K562 (cell line): ENCODE measurements at regions not wholly inside any gene's neighbourhood (a gene's known extent, or its start where the extent isn't known, plus 50 kb on each side); places are given as distances from the start of the nearest gene placed in this dataset.

Experiments used
- ATAC-seq: fragments of 200-7000 bp; cut with Tn5 transposase; 3 replicates; pipeline ENCODE4 v1.9.1; 2020; ENCODE audit warnings: moderate library complexity
- BruUV-seq: library from RNA; stranded (reverse); fragments of 400-500 nt; replicated peaks from 2 replicates; lab custom pipeline; 2021; lab: Mats Ljungman, UMichigan
- CTCF ChIA-PET: fragments of 300-600 bp; formaldehyde crosslinking; extraction: SDS; loops from one replicate; lab custom pipeline; 2021; ENCODE audit warnings: low intra/inter-chr PET ratio; lab: Yijun Ruan, JAX
- POLR2A ChIA-PET: fragments of 300-600, 350-650 bp; sonication (Branson Sonifier 250); formaldehyde crosslinking; extraction: SDS; loops from one replicate; lab custom pipeline; 2021; ENCODE audit warnings: antibody characterized with exemption, inconsistent platforms; lab: Yijun Ruan, JAX
- DNase-seq, 4 experiments: peaks; one replicate each; pipeline versions ENCODE4 v3.0.0 to v3.0.0-alpha.2; 2011 to 2018; ENCODE audit warnings: low spot score in 3 of 4, mixed read lengths in 3 of 4; ENCODE audit errors: extremely low read depth in 1 of 4
- FAIRE-seq: peaks from 2 replicates; lab custom pipeline; 2011; peaks lifted over from hg19 to GRCh38; lab: Jason Lieb, UNC
- H2AFZ ChIP-seq: 2 replicates; pipeline ENCODE4 v1.6.0; 2011; ENCODE audit warnings: low read depth, low read length, control low read depth, inconsistent platforms
- H3K27ac ChIP-seq: fragments of 200-600 bp; 3 replicates; pipeline ENCODE4 v1.8.0; 2011; ENCODE audit warnings: low read depth, mild to moderate bottlenecking, control low read depth, inconsistent platforms, low read length, moderate library complexity, mixed read lengths; ENCODE audit errors: extremely low read depth
- H3K27me3 ChIP-seq, 2 experiments: fragments of 300-600 bp in 1 of 2; 2 replicates in 1 of 2; 3 replicates in 1 of 2; pipeline versions ENCODE4 v1.6.0 to v1.8.0; 2011; ENCODE audit warnings: inconsistent platforms in 2 of 2, low read length in 2 of 2, mild to moderate bottlenecking in 1 of 2, mixed read lengths in 1 of 2, moderate library complexity in 1 of 2; ENCODE audit not compliant: control insufficient read depth in 2 of 2, insufficient read depth in 2 of 2
- H3K36me3 ChIP-seq: fragments of 300-600 bp; 3 replicates; pipeline ENCODE4 v1.8.0; 2011; ENCODE audit warnings: mild to moderate bottlenecking, low read length, inconsistent platforms; ENCODE audit not compliant: control insufficient read depth, insufficient read depth
- H3K4me1 ChIP-seq, 2 experiments: fragments of 200-600 bp in 1 of 2; replicated peaks in 1 of 2; 2 replicates in 1 of 2; 3 replicates in 1 of 2; pipeline versions ENCODE4 v1.5.1 to v1.8.0; 2011; ENCODE audit warnings: inconsistent platforms in 2 of 2, low read length in 2 of 2, mild to moderate bottlenecking in 1 of 2, mixed read lengths in 1 of 2, moderate library complexity in 1 of 2; ENCODE audit not compliant: control insufficient read depth in 2 of 2, insufficient read depth in 2 of 2
- H3K4me2 ChIP-seq: 2 replicates; pipeline ENCODE4 v1.6.1; 2011; ENCODE audit warnings: low read length, control low read depth, inconsistent platforms, mixed read lengths; ENCODE audit not compliant: insufficient read depth
- H3K4me3 ChIP-seq: fragments of 200-600 bp; sonication (generic), shearing (Covaris generic); 2 replicates; pipeline ENCODE4 v1.5.1; 2016; ENCODE audit warnings: control low read depth, inconsistent platforms
- H3K79me2 ChIP-seq: fragments of 200-600 bp; 3 replicates; pipeline ENCODE4 v1.8.0; 2011; ENCODE audit warnings: low read length, inconsistent platforms; ENCODE audit not compliant: control insufficient read depth, insufficient read depth
- H3K9ac ChIP-seq, 2 experiments: 2 replicates each; pipeline versions ENCODE4 v1.6.0 to v1.6.1; 2011; ENCODE audit warnings: low read depth in 2 of 2, low read length in 2 of 2, control low read depth in 1 of 2, inconsistent platforms in 1 of 2, mild to moderate bottlenecking in 1 of 2, mixed read lengths in 1 of 2; ENCODE audit not compliant: insufficient read depth in 1 of 2
- H3K9me1 ChIP-seq: one replicate; pipeline ENCODE4 v1.6.0; 2011; ENCODE audit warnings: inconsistent platforms, mild to moderate bottlenecking, low read length, moderate library complexity; ENCODE audit not compliant: control insufficient read depth, insufficient read depth
- H3K9me3 ChIP-seq: replicated peaks from 2 replicates; pipeline ENCODE4 v1.5.1; 2011; ENCODE audit warnings: low read depth, low read length, inconsistent platforms; ENCODE audit not compliant: control insufficient read depth, insufficient read depth
- H4K20me1 ChIP-seq: replicated peaks from 2 replicates; pipeline ENCODE4 v1.6.1; 2011; ENCODE audit warnings: low read length, inconsistent platforms, mixed read lengths; ENCODE audit not compliant: control insufficient read depth, insufficient read depth
- MBD2 ChIP-seq: sonication (generic); IDR thresholded peaks from 2 replicates; pipeline ENCODE4 v1.6.1; 2016; ENCODE audit warnings: low read depth, borderline replicate concordance
- PCBP2 ChIP-seq: fragments of 200-400 bp; formaldehyde crosslinking; IDR thresholded peaks from 2 replicates; pipeline ENCODE4 v1.6.1; 2018; ENCODE audit warnings: low read length, low read depth, mild to moderate bottlenecking, moderate library complexity; ENCODE audit not compliant: poor library complexity, severe bottlenecking
- SFPQ ChIP-seq: fragments of 200-400 bp; formaldehyde crosslinking; IDR thresholded peaks from 2 replicates; pipeline ENCODE4 v1.6.1; 2017; ENCODE audit warnings: mild to moderate bottlenecking, low read depth, low read length, moderate library complexity
- ZNF274 ChIP-seq: IDR thresholded peaks from 2 replicates; pipeline ENCODE4 v1.6.1; 2011; ENCODE audit warnings: low read depth, mild to moderate bottlenecking, low read length, moderate library complexity, borderline replicate concordance
- ZNF780A ChIP-seq: fragments of 250-450 bp; sonication (Bioruptor Pico); IDR thresholded peaks from 2 replicates; pipeline ENCODE4 v1.5.0; 2021; ENCODE audit warnings: mild to moderate bottlenecking
- whole genome bisulfite sequencing: fragments of 100-300 bp; shearing (Covaris generic); methylation state at CpG from one replicate; pipeline ENCODE4 v1.1.6; 2016; ENCODE audit warnings: low coverage, mixed read lengths; ENCODE audit not compliant: insufficient coverage; ENCODE audit errors: missing lambda C conversion rate; 5-methylcytosine and 5-hydroxymethylcytosine counted together
- in situ Hi-C: fragments of 300-500 bp; cut with MboI; formaldehyde crosslinking; loops from 4 replicates; pipeline ENCODE4 v1.15.0; 2018; ENCODE audit warnings: inconsistent platforms, mixed read lengths
- intact Hi-C: fragments of 100-400 bp; cut with micrococcal nuclease; formaldehyde crosslinking; loops from 2 replicates; pipeline ENCODE4 v1.14.2; 2022

DNA sequence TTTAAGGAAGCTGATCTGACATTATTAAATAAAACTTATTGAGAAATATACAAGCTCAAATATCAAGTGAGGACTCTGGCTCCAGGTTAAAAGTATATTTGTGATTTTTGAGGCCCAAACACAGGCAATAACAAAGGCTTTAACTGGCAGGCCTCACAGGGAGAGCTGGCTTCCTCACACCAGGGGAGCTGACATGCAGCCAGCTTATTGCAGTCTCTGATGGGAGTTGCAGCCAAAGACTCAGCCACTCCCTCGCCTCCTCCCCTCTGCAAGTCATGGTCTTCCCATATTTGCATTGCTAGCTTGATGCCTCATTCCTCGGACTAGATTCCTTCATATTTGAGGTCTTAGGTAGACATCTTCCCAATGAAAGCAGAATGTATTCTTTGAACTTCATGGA, 647.1 kb upstream of the SLITRK6 start:
- Histone ChIP-seq H3K9me3 (no peaks in the 10 kb centered on the region), H3K27me3 (no peaks in the 10 kb centered on the region), H3K4me3 (no peak overlapping the region), H4K20me1 (no peaks in the 10 kb centered on the region), H3K9me1 (no peaks in the 10 kb centered on the region), H3K4me2 (no peak overlapping the region), H3K4me1 (no peaks in the 10 kb centered on the region), H3K79me2 (no peaks in the 10 kb centered on the region), H3K9ac (no peak overlapping the region), H3K27ac (no peak overlapping the region), H3K36me3 (no peaks in the 10 kb centered on the region), H2AFZ (no peak overlapping the region)
- ATAC-seq (no peak), FAIRE-seq (no peak), DNase-seq (no peak)
- CTCF ChIA-PET = no interaction called here
- intact Hi-C loops (no loop called here), in situ Hi-C loops (no loop called here)
- no TSS peak for BruUV-seq
- WGBS = no CpG with 5 or more reads among the region's 2 CpGs
- POLR2A ChIA-PET = no interaction called here
- TF ChIP-seq ZNF780A (CRISPR knock-in tag) (no peak), ZNF274 (no peak), PCBP2 (no peak), MBD2 (no peak), SFPQ (no peak)
